ENCODE measurements at regions not wholly inside any gene's neighbourhood (a gene's known extent, or its start where the extent isn't known, plus 50 kb on each side); places are given as distances from the start of the nearest gene placed in this dataset.

DNA sequence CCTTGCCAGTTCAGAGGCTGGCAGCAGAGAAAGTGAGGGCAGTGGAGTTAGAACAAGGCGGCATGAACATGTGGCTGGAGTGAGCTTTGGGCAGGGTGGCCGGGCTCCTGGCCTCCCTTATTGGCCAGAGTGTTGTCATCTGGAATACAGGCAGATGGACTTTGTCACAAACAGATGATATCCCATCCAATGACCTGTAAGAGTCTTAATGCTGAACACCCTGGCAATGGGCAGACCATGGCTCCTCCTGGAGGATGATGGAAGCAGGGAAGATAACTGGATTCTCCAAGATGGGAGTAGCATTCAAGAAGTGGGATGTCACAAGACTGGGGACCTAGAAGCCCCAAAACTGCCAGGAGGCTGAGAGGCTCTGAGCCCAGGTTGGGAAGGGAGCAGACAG is 242.1 kb downstream of the MAFB start:
- TF ChIP-seq, protein P1, sequence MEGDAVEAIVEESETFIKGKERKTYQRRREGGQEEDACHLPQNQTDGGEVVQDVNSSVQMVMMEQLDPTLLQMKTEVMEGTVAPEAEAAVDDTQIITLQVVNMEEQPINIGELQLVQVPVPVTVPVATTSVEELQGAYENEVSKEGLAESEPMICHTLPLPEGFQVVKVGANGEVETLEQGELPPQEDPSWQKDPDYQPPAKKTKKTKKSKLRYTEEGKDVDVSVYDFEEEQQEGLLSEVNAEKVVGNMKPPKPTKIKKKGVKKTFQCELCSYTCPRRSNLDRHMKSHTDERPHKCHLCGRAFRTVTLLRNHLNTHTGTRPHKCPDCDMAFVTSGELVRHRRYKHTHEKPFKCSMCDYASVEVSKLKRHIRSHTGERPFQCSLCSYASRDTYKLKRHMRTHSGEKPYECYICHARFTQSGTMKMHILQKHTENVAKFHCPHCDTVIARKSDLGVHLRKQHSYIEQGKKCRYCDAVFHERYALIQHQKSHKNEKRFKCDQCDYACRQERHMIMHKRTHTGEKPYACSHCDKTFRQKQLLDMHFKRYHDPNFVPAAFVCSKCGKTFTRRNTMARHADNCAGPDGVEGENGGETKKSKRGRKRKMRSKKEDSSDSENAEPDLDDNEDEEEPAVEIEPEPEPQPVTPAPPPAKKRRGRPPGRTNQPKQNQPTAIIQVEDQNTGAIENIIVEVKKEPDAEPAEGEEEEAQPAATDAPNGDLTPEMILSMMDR (IDR thresholded peaks at IDR 0.05; ENCODE audit: low read depth, low read length, poor library complexity, severe bottlenecking): no peak
- TF ChIP-seq EZH2phosphoT487 (IDR thresholded peaks at IDR 0.05; ENCODE audit: borderline replicate concordance, low read length): no peak

All from DOHH2 (cell line).